HEK293T (cell line): ENCODE measurements at regions not wholly inside any gene's neighbourhood (a gene's known extent, or its start where the extent isn't known, plus 50 kb on each side); places are given as distances from the start of the nearest gene placed in this dataset.

Experiments
- CTCF ChIA-PET: fragments of 350-600 bp; formaldehyde crosslinking; extraction: SDS; loops from one replicate; lab custom pipeline; 2021; ENCODE audit warnings: antibody characterized with exemption, inconsistent platforms; lab: Yijun Ruan, JAX
- POLR2A ChIA-PET: fragments of 350-600 bp; formaldehyde crosslinking; extraction: SDS; loops from one replicate; lab custom pipeline; 2020; ENCODE audit warnings: antibody characterized with exemption, inconsistent platforms; lab: Yijun Ruan, JAX
- DNase-seq: peaks from one replicate; pipeline ENCODE4 v3.0.0; 2012; ENCODE audit warnings: mixed read lengths; ENCODE audit errors: extremely low spot score
- ARNT ChIP-seq: fragments of 450-650 bp; IDR thresholded peaks from 2 replicates; pipeline ENCODE4 v1.6.1; 2017; ENCODE audit warnings: mild to moderate bottlenecking
- BHLHE40 ChIP-seq: fragments of 450-650 bp; IDR thresholded peaks from 2 replicates; pipeline ENCODE4 v1.6.1; 2016; ENCODE audit warnings: mild to moderate bottlenecking, moderate library complexity, borderline replicate concordance
- CTBP1 ChIP-seq: fragments of 450-650 bp; IDR thresholded peaks from 2 replicates; pipeline ENCODE4 v1.6.1; 2016; ENCODE audit warnings: borderline replicate concordance
- ELF4 ChIP-seq: fragments of 450-650 bp; IDR thresholded peaks from 2 replicates; pipeline ENCODE4 v1.6.1; 2017; ENCODE audit warnings: antibody characterized with exemption
- FOXA1 ChIP-seq: fragments of 450-650 bp; IDR thresholded peaks from 2 replicates; pipeline ENCODE4 v1.6.1; 2016; ENCODE audit warnings: mild to moderate bottlenecking
- FOXK2 ChIP-seq: fragments of 450-650 bp; IDR thresholded peaks from 2 replicates; pipeline ENCODE4 v1.6.1; 2016; ENCODE audit warnings: mild to moderate bottlenecking
- FOXM1 ChIP-seq: fragments of 450-650 bp; IDR thresholded peaks from 2 replicates; pipeline ENCODE4 v1.6.1; 2017; ENCODE audit warnings: mild to moderate bottlenecking, borderline replicate concordance
- HDGF ChIP-seq: fragments of 450-650 bp; IDR thresholded peaks from 2 replicates; pipeline ENCODE4 v1.6.1; 2017; ENCODE audit warnings: antibody characterized with exemption, borderline replicate concordance
- L3MBTL2 ChIP-seq: fragments of 450-650 bp; conservative IDR thresholded peaks from 2 replicates; pipeline ENCODE4 v1.6.1; 2016; ENCODE audit warnings: mild to moderate bottlenecking
- LEF1 ChIP-seq: fragments of 450-650 bp; IDR thresholded peaks from 2 replicates; pipeline ENCODE4 v1.6.1; 2017; ENCODE audit warnings: mild to moderate bottlenecking, borderline replicate concordance
- NFRKB ChIP-seq: fragments of 450-650 bp; IDR thresholded peaks from 2 replicates; pipeline ENCODE4 v1.6.1; 2016; ENCODE audit warnings: mild to moderate bottlenecking, moderate library complexity
- PKNOX1 ChIP-seq: fragments of 450-650 bp; IDR thresholded peaks from 2 replicates; pipeline ENCODE4 v1.6.1; 2016
- SP1 ChIP-seq: fragments of 450-650 bp; IDR thresholded peaks from 2 replicates; pipeline ENCODE4 v1.6.1; 2017
- SUZ12 ChIP-seq: fragments of 450-650 bp; IDR thresholded peaks from 2 replicates; pipeline ENCODE4 v1.6.1; 2016; ENCODE audit warnings: mild to moderate bottlenecking
- TARDBP ChIP-seq: fragments of 450-650 bp; IDR thresholded peaks from 2 replicates; pipeline ENCODE4 v1.6.1; 2016
- ZNF384 ChIP-seq: fragments of 450-650 bp; IDR thresholded peaks from 2 replicates; pipeline ENCODE4 v1.6.1; 2016

- ChIA-PET CTCF (interaction anchor here (0.6 kb wide), 1 partner anchor 81 kb away, joined by 3 read pairs; no protein-coding TSS in a partner anchor), POLR2A (no interaction called here)
- no peak for DNase-seq
- TF ChIP-seq TARDBP = no peak
- no peak for TF ChIP-seq L3MBTL2
- TF ChIP-seq FOXM1 = no peak
- TF ChIP-seq LEF1 = no peak
- no peak for TF ChIP-seq ZNF384
- TF ChIP-seq NFRKB = no peak
- no peak for TF ChIP-seq BHLHE40
- TF ChIP-seq CTBP1 = no peak
- TF ChIP-seq SP1 = no peak
- no peak for TF ChIP-seq PKNOX1
- TF ChIP-seq ELF4 = no peak
- TF ChIP-seq FOXK2 = no peak
- TF ChIP-seq FOXA1 = no peak
- TF ChIP-seq ARNT = no peak
- TF ChIP-seq HDGF = no peak
- TF ChIP-seq SUZ12 = no peak
These were observed 272.9 kb downstream of the BRD1 start for GRCh38 chr22:49554741-49555140.

- CTCF ChIA-PET = interaction anchor here (0.6 kb wide), 1 partner anchor 81 kb away, joined by 3 read pairs; no protein-coding TSS in a partner anchor
- POLR2A ChIA-PET = no interaction called here
- no peak for DNase-seq
- no peak for TF ChIP-seq LEF1
- no peak for TF ChIP-seq SUZ12
- TF ChIP-seq ELF4 = no peak
- TF ChIP-seq BHLHE40 = no peak
- no peak for TF ChIP-seq SP1
- no peak for TF ChIP-seq ARNT
- TF ChIP-seq FOXM1 = no peak
- TF ChIP-seq CTBP1 = no peak
- no peak for TF ChIP-seq ZNF384
- TF ChIP-seq FOXK2 = no peak
- no peak for TF ChIP-seq NFRKB
- no peak for TF ChIP-seq TARDBP
- no peak for TF ChIP-seq PKNOX1
- no peak for TF ChIP-seq L3MBTL2
- no peak for TF ChIP-seq HDGF
- no peak for TF ChIP-seq FOXA1
These were observed 273.4 kb downstream of the BRD1 start for GRCh38 chr22:49554296-49554625.

GRCh38 chr22:49553518-49554295 lies 274.0 kb downstream of the BRD1 start:
- CTCF ChIA-PET = no interaction called here

GRCh38 chr22:49553076-49553475 lies 274.6 kb downstream of the BRD1 start:
- TF ChIP-seq SP1 = no peak
- no peak for TF ChIP-seq FOXK2
- TF ChIP-seq TARDBP = no peak
- TF ChIP-seq LEF1 = no peak
- no peak for TF ChIP-seq SUZ12
- TF ChIP-seq FOXM1 = no peak
- TF ChIP-seq L3MBTL2 = no peak
- TF ChIP-seq FOXA1 = no peak
- no peak for TF ChIP-seq ELF4
- TF ChIP-seq ARNT = no peak
- TF ChIP-seq CTBP1 = no peak
- no peak for TF ChIP-seq ZNF384
- TF ChIP-seq BHLHE40 = no peak
- TF ChIP-seq PKNOX1 = no peak
- TF ChIP-seq HDGF = no peak
- POLR2A ChIA-PET = no interaction called here
- DNase-seq = no peak
- CTCF ChIA-PET = no interaction called here

More at GRCh38 chr22:49553518-49554295, 274.0 kb downstream of the BRD1 start:
- POLR2A ChIA-PET = no interaction called here
- TF ChIP-seq SP1 (no peak), FOXM1 (no peak), FOXK2 (no peak), L3MBTL2 (no peak), PKNOX1 (no peak), ZNF384 (no peak), LEF1 (no peak)
- DNase-seq = no peak

- no peak for DNase-seq
- no peak for TF ChIP-seq FOXK2
- TF ChIP-seq HDGF = no peak
- no peak for TF ChIP-seq ELF4
- no peak for TF ChIP-seq PKNOX1
- TF ChIP-seq FOXM1 = no peak
- TF ChIP-seq ARNT = no peak
- no peak for TF ChIP-seq NFRKB
- no peak for TF ChIP-seq ZNF384
- no peak for TF ChIP-seq CTBP1
- no peak for TF ChIP-seq BHLHE40
- TF ChIP-seq LEF1 = no peak
- TF ChIP-seq SP1 = no peak
- CTCF ChIA-PET = no interaction called here
- POLR2A ChIA-PET = no interaction called here
These were observed 275.6 kb downstream of the BRD1 start for GRCh38 chr22:49551897-49552614.
